Posterior cingulate gyrus (tissue), 11 donors: ENCODE measurements at regions not wholly inside any gene's neighbourhood (a gene's known extent, or its start where the extent isn't known, plus 50 kb on each side); places are given as distances from the start of the nearest gene placed in this dataset.

Experiments
- DNase-seq, 10 donors: peaks; one replicate each; pipeline versions ENCODE4 v3.0.0 to v3.0.0-alpha.2; 2020 to 2021; ENCODE audit warnings: mixed read lengths in 3 of 10
- intact Hi-C: fragments of 100-400 bp; cut with DNase I; formaldehyde crosslinking; loops from one replicate; pipeline ENCODE4 v1.15.1; 2023

GRCh38 chr16:25478476-25478875 is 213.3 kb upstream of the HS3ST4 start:
- DNase-seq = no peak

GRCh38 chr16:25464058-25464457 is 206.4 kb upstream of the ZKSCAN2 start:
- no peak for DNase-seq
- intact Hi-C loops = no loop called here

More at GRCh38 chr16:25478476-25478875, 213.3 kb upstream of the HS3ST4 start:
- intact Hi-C loops = no loop called here

GRCh38 chr16:25449802-25450201 is 192.2 kb upstream of the ZKSCAN2 start:
- intact Hi-C loops = no loop called here
- no peak for DNase-seq

GRCh38 chr16:25443994-25444393 is 186.3 kb upstream of the ZKSCAN2 start:
- DNase-seq = no peak
- intact Hi-C loops = no loop called here

- intact Hi-C loops = no loop called here
- no peak for DNase-seq
Observed at GRCh38 chr16:25434064-25434463, 176.4 kb upstream of the ZKSCAN2 start.

GRCh38 chr16:25433388-25433787 is 175.7 kb upstream of the ZKSCAN2 start:
- intact Hi-C loops = no loop called here
- DNase-seq = no peak

GRCh38 chr16:25431472-25431871 is 173.8 kb upstream of the ZKSCAN2 start:
- DNase-seq = no peak
- intact Hi-C loops = no loop called here

- no peak for DNase-seq
- intact Hi-C loops = no loop called here
Observed at GRCh38 chr16:25426829-25427228, 169.2 kb upstream of the ZKSCAN2 start.

- DNase-seq = no peak
Observed at GRCh38 chr16:25419681-25420080, 162.0 kb upstream of the ZKSCAN2 start.

GRCh38 chr16:25419153-25419552 is 161.5 kb upstream of the ZKSCAN2 start:
- DNase-seq = no peak
- intact Hi-C loops = no loop called here

More at GRCh38 chr16:25419681-25420080, 162.0 kb upstream of the ZKSCAN2 start:
- intact Hi-C loops = no loop called here

GRCh38 chr16:25416002-25416401 is 158.4 kb upstream of the ZKSCAN2 start:
- DNase-seq = no peak
- intact Hi-C loops = no loop called here

- no peak for DNase-seq
- intact Hi-C loops = no loop called here
Observed at GRCh38 chr16:25413975-25414374, 156.3 kb upstream of the ZKSCAN2 start.

- no peak for DNase-seq
- intact Hi-C loops = no loop called here
Observed at GRCh38 chr16:25413133-25413532, 155.5 kb upstream of the ZKSCAN2 start.

- intact Hi-C loops = no loop called here
- no peak for DNase-seq
Observed at GRCh38 chr16:25411396-25412081, 153.9 kb upstream of the ZKSCAN2 start.

GRCh38 chr16:25403852-25404251 is 146.2 kb upstream of the ZKSCAN2 start:
- DNase-seq = no peak
- intact Hi-C loops = no loop called here

GRCh38 chr16:25395528-25395927 is 137.9 kb upstream of the ZKSCAN2 start:
- intact Hi-C loops = no loop called here
- DNase-seq = no peak

GRCh38 chr16:25390761-25391160 is 133.1 kb upstream of the ZKSCAN2 start:
- intact Hi-C loops = no loop called here
- no peak for DNase-seq

- intact Hi-C loops = no loop called here
- no peak for DNase-seq
Observed at GRCh38 chr16:25374556-25374955, 116.9 kb upstream of the ZKSCAN2 start.

- intact Hi-C loops = no loop called here
- no peak for DNase-seq
Observed at GRCh38 chr16:25372716-25373115, 115.1 kb upstream of the ZKSCAN2 start.

- intact Hi-C loops = no loop called here
- no peak for DNase-seq
Observed at GRCh38 chr16:25371342-25371741, 113.7 kb upstream of the ZKSCAN2 start.

- intact Hi-C loops = no loop called here
- no peak for DNase-seq
Observed at GRCh38 chr16:25370541-25370940, 112.9 kb upstream of the ZKSCAN2 start.

- no peak for DNase-seq
- intact Hi-C loops = no loop called here
Observed at GRCh38 chr16:25367773-25368524, 110.3 kb upstream of the ZKSCAN2 start.
